ENCODE measurements at regions not wholly inside any gene's neighbourhood (a gene's known extent, or its start where the extent isn't known, plus 50 kb on each side); places are given as distances from the start of the nearest gene placed in this dataset.

DNA sequence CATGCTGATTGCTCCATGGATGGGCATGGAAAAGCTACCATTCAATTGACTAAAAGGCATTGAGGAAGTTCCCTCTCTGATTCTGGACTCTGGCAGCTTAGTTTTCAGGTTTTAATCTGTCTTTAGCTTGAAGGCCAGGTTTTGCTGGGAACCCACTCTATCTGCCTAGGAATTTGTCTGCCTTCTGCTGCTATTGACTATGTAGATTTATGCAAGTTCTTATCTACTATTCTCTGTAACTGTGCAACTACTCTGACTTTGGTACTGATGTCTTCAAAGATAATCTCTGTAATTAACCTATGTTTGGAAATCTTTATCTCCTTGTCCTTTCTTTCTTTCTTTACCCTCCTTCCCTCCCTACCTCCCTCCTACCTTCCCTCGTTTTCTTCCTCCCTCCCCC is 178.8 kb downstream of the DSEL start:
- TF ChIP-seq, protein P1, sequence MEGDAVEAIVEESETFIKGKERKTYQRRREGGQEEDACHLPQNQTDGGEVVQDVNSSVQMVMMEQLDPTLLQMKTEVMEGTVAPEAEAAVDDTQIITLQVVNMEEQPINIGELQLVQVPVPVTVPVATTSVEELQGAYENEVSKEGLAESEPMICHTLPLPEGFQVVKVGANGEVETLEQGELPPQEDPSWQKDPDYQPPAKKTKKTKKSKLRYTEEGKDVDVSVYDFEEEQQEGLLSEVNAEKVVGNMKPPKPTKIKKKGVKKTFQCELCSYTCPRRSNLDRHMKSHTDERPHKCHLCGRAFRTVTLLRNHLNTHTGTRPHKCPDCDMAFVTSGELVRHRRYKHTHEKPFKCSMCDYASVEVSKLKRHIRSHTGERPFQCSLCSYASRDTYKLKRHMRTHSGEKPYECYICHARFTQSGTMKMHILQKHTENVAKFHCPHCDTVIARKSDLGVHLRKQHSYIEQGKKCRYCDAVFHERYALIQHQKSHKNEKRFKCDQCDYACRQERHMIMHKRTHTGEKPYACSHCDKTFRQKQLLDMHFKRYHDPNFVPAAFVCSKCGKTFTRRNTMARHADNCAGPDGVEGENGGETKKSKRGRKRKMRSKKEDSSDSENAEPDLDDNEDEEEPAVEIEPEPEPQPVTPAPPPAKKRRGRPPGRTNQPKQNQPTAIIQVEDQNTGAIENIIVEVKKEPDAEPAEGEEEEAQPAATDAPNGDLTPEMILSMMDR (IDR thresholded peaks at IDR 0.05): no peak
- no peak for TF ChIP-seq EP300 (IDR thresholded peaks at IDR 0.05)
